Neural cell (in vitro differentiated cells): ENCODE measurements at regions not wholly inside any gene's neighbourhood (a gene's known extent, or its start where the extent isn't known, plus 50 kb on each side); places are given as distances from the start of the nearest gene placed in this dataset.

ENCODE experiments used
- H2AFZ ChIP-seq: fragments of 200-600, 300-800 bp; sonication (generic), shearing (Covaris generic); 2 replicates; pipeline ENCODE4 v1.6.0; 2014; ENCODE audit warnings: low read depth, mild to moderate bottlenecking, antibody characterized with exemption, low read length, moderate library complexity
- H3F3A ChIP-seq: fragments of 200-600 bp; shearing (Covaris generic); 2 replicates; pipeline ENCODE4 v1.6.1; 2016; ENCODE audit warnings: mild to moderate bottlenecking, moderate library complexity, mixed read lengths, antibody characterized with exemption, low read length; ENCODE audit not compliant: insufficient read depth, poor library complexity, severe bottlenecking
- H3K27ac ChIP-seq: fragments of 200-600, 300-800 bp; sonication (generic), shearing (Covaris generic); 2 replicates; pipeline ENCODE4 v1.5.1; 2014; ENCODE audit warnings: mild to moderate bottlenecking, low read length, moderate library complexity
- H3K27me3 ChIP-seq: fragments of 300-800, 200-600 bp; sonication (generic), shearing (Covaris generic); 2 replicates; pipeline ENCODE4 v1.6.0; 2014; ENCODE audit warnings: mild to moderate bottlenecking, low read depth, low read length, moderate library complexity; ENCODE audit not compliant: insufficient read depth
- H3K36me3 ChIP-seq: fragments of 300-800, 200-600 bp; sonication (generic), shearing (Covaris generic); 2 replicates; pipeline ENCODE4 v1.5.1; 2014; ENCODE audit warnings: mild to moderate bottlenecking, antibody characterized with exemption, low read length, moderate library complexity; ENCODE audit not compliant: insufficient read depth
- H3K4me2 ChIP-seq: fragments of 300-800, 200-600 bp; sonication (generic), shearing (Covaris generic); 2 replicates; pipeline ENCODE4 v1.6.0; 2014; ENCODE audit warnings: mild to moderate bottlenecking, low read length
- H3K4me3 ChIP-seq: fragments of 300-800, 200-600 bp; sonication (generic), shearing (Covaris generic); 2 replicates; pipeline ENCODE4 v1.5.1; 2014; ENCODE audit warnings: mild to moderate bottlenecking, low read length, moderate library complexity
- H3K79me2 ChIP-seq: fragments of 200-600 bp; shearing (Covaris generic); replicated peaks from 2 replicates; pipeline ENCODE4 v1.6.0; 2014; ENCODE audit warnings: mild to moderate bottlenecking, low read length, moderate library complexity; ENCODE audit not compliant: insufficient read depth
- H3K9ac ChIP-seq: fragments of 300-800, 200-600 bp; sonication (generic), shearing (Covaris generic); 2 replicates; pipeline ENCODE4 v1.6.1; 2016; ENCODE audit warnings: mild to moderate bottlenecking, low read length, mixed read lengths
- H3K9me2 ChIP-seq: fragments of 200-600 bp; shearing (Covaris generic); 2 replicates; pipeline ENCODE4 v1.6.1; 2016; ENCODE audit warnings: mild to moderate bottlenecking, low read length, mixed read lengths; ENCODE audit not compliant: insufficient read depth
- H3K9me3 ChIP-seq: fragments of 200-600, 300-800 bp; sonication (generic), shearing (Covaris generic); 2 replicates; pipeline ENCODE4 v1.6.1; 2016; ENCODE audit warnings: mild to moderate bottlenecking, mixed run types, low read length, moderate library complexity, mixed read lengths
- H4K20me1 ChIP-seq: fragments of 200-600 bp; shearing (Covaris generic); 2 replicates; pipeline ENCODE4 v1.6.1; 2016; ENCODE audit warnings: mild to moderate bottlenecking, mixed run types; ENCODE audit not compliant: insufficient read depth
- CTCF ChIP-seq: fragments of 450-650 bp; IDR thresholded peaks from 2 replicates; pipeline ENCODE4 v1.5.1; 2014; ENCODE audit warnings: antibody characterized with exemption, mild to moderate bottlenecking, moderate library complexity; ENCODE audit not compliant: poor library complexity, severe bottlenecking
- EP300 ChIP-seq: fragments of 450-650 bp; conservative IDR thresholded peaks from 2 replicates; pipeline ENCODE4 v1.6.1; 2014; ENCODE audit warnings: antibody characterized with exemption, mild to moderate bottlenecking, moderate library complexity; ENCODE audit not compliant: poor library complexity, severe bottlenecking
- EZH2 ChIP-seq: fragments of 200-600, 300-800 bp; shearing (Covaris generic), sonication (generic); IDR thresholded peaks from 2 replicates; pipeline ENCODE4 v1.6.1; 2014; ENCODE audit warnings: antibody characterized with exemption, low read length, borderline replicate concordance, mild to moderate bottlenecking; ENCODE audit not compliant: insufficient read depth, poor library complexity, severe bottlenecking
- MXI1 ChIP-seq: fragments of 450-650 bp; conservative IDR thresholded peaks from 2 replicates; pipeline ENCODE4 v1.6.1; 2014; ENCODE audit warnings: antibody characterized with exemption, mild to moderate bottlenecking; ENCODE audit not compliant: poor library complexity, severe bottlenecking
- POLR2AphosphoS5 ChIP-seq: IDR thresholded peaks from 2 replicates; pipeline ENCODE4 v1.6.1; 2012
- RAD21 ChIP-seq: fragments of 450-650 bp; conservative IDR thresholded peaks from 2 replicates; pipeline ENCODE4 v1.6.1; 2014; ENCODE audit warnings: antibody characterized with exemption, mild to moderate bottlenecking, moderate library complexity
- REST ChIP-seq: IDR thresholded peaks from 2 replicates; pipeline ENCODE4 v1.6.1; 2012; ENCODE audit warnings: borderline replicate concordance
- SMC3 ChIP-seq: fragments of 450-650 bp; conservative IDR thresholded peaks from 2 replicates; pipeline ENCODE4 v1.6.1; 2014; ENCODE audit warnings: antibody characterized with exemption, mild to moderate bottlenecking, moderate library complexity; ENCODE audit not compliant: poor library complexity
- TAF1 ChIP-seq: IDR thresholded peaks from 2 replicates; pipeline ENCODE4 v1.6.1; 2012; ENCODE audit warnings: low read depth

GRCh38 chr5:145222622-145223021 is 612.5 kb downstream of the PRELID2 start:
- Histone ChIP-seq H3K27me3 (no peaks in the 10 kb centered on the region), H3F3A (no peaks in the 10 kb centered on the region)

GRCh38 chr5:145221416-145221815 is 613.7 kb downstream of the PRELID2 start:
- Histone ChIP-seq H3K27ac (no peak overlapping the region), H3K36me3 (no peaks in the 10 kb centered on the region), H3K4me3 (no peak overlapping the region), H3K27me3 (no peaks in the 10 kb centered on the region), H3K4me2 (no peak overlapping the region), H3F3A (no peaks in the 10 kb centered on the region), H4K20me1 (no peaks in the 10 kb centered on the region), H3K9me2 (no peaks in the 10 kb centered on the region), H3K9ac (no peak overlapping the region), H2AFZ (no peak overlapping the region), H3K79me2 (no peaks in the 10 kb centered on the region), H3K9me3 (no peaks in the 10 kb centered on the region)
- TF ChIP-seq SMC3 (no peak), REST (no peak), POLR2AphosphoS5 (no peak), RAD21 (no peak), CTCF (no peak), EZH2 (no peak), TAF1 (no peak)

More at GRCh38 chr5:145222622-145223021, 612.5 kb downstream of the PRELID2 start:
- Histone ChIP-seq H3K27ac (no peak overlapping the region), H3K4me2 (no peak overlapping the region), H3K36me3 (no peaks in the 10 kb centered on the region), H3K79me2 (no peaks in the 10 kb centered on the region), H3K4me3 (no peak overlapping the region), H3K9me2 (no peaks in the 10 kb centered on the region), H4K20me1 (no peaks in the 10 kb centered on the region), H3K9ac (no peak overlapping the region), H3K9me3 (no peaks in the 10 kb centered on the region), H2AFZ (no peak overlapping the region)
- TF ChIP-seq EZH2 = no peak
- TF ChIP-seq RAD21 = no peak
- no peak for TF ChIP-seq SMC3
- TF ChIP-seq POLR2AphosphoS5 = no peak
- no peak for TF ChIP-seq TAF1
- TF ChIP-seq EP300 = no peak
- no peak for TF ChIP-seq REST
- TF ChIP-seq CTCF = no peak
- TF ChIP-seq MXI1 = no peak
